ENCODE measurements at regions not wholly inside any gene's neighbourhood (a gene's known extent, or its start where the extent isn't known, plus 50 kb on each side); places are given as distances from the start of the nearest gene placed in this dataset.

GRCh38 chr18:46298511-46298910, 194.3 kb downstream of the HAUS1 start:
- Histone ChIP-seq H3K36me3 (ENCODE audit: control insufficient read depth in 2 of 4, insufficient read depth in 4 of 4, low read length in 3 of 4) (no peaks in the 10 kb centered on the region), H3K23ac (ENCODE audit: insufficient read length) (no peak overlapping the region), H2BK12ac (ENCODE audit: low read depth, low read length) (no peak overlapping the region), H4K91ac (replicated peaks; ENCODE audit: insufficient read length, low read length) (no peak overlapping the region), H3K79me1 (ENCODE audit: low read depth, low read length) (no peaks in the 10 kb centered on the region), H4K8ac (ENCODE audit: extremely low read depth, insufficient read depth, low read length) (no peak overlapping the region), H3K27me3 (replicated peaks in 1 of 4; ENCODE audit: control insufficient read depth in 3 of 4, extremely low read depth in 1 of 4, insufficient read depth in 3 of 4, low read length in 3 of 4) (no peaks in the 10 kb centered on the region), H3K4ac (replicated peaks; ENCODE audit: insufficient read length, low read depth, low read length) (no peak overlapping the region), H4K20me1 (replicated peaks in 1 of 2; ENCODE audit: control insufficient read depth in 1 of 2, insufficient read depth in 2 of 2, low read length in 2 of 2) (no peaks in the 10 kb centered on the region), H2BK15ac (ENCODE audit: low read length) (no peak overlapping the region), H2BK20ac (ENCODE audit: low read length) (no peak overlapping the region), H3K14ac (ENCODE audit: insufficient read length) (no peak overlapping the region), H2AK5ac (ENCODE audit: low read depth, low read length) (no peak overlapping the region), H3K4me2 (ENCODE audit: insufficient read depth in 1 of 2, low read depth in 2 of 2, low read length in 2 of 2) (no peak overlapping the region), H3K4me3 (ENCODE audit: extremely low read depth in 1 of 4, insufficient read depth in 2 of 4, low read depth in 3 of 4, low read length in 4 of 4) (no peak overlapping the region), H2AFZ (ENCODE audit: low read length) (no peak overlapping the region), H3K9me3 (ENCODE audit: insufficient read depth in 2 of 2, low read depth in 1 of 2, low read length in 1 of 2) (no peaks in the 10 kb centered on the region), H3K56ac (replicated peaks; ENCODE audit: insufficient read length, low read depth, low read length) (no peak overlapping the region), H3K4me1 (replicated peaks in 1 of 4; ENCODE audit: control insufficient read depth in 3 of 4, insufficient read depth in 4 of 4, low read length in 3 of 4) (peaks cover 3 to 10% (median 7%) of the 10 kb centered on the region in 4 experiments), H3K9ac (replicated peaks in 1 of 4; ENCODE audit: extremely low read depth in 1 of 4, low read depth in 3 of 4, low read length in 3 of 4) (no peak overlapping the region), H3K23me2 (ENCODE audit: low read depth, low read length) (no peaks in the 10 kb centered on the region; the same call in 1 of the 2 replicates), H2BK120ac (replicated peaks; ENCODE audit: low read depth, low read length) (no peak overlapping the region), H3K27ac (ENCODE audit: low read depth, low read length) (no peak overlapping the region), H2BK5ac (ENCODE audit: low read depth, low read length) (no peak overlapping the region), H3K18ac (ENCODE audit: extremely low read depth, low read length) (no peak overlapping the region), H4K5ac (ENCODE audit: insufficient read length, low read depth, low read length) (no peak overlapping the region), H3K79me2 (ENCODE audit: control insufficient read depth in 1 of 2, insufficient read depth in 2 of 2, low read length in 2 of 2) (no peaks in the 10 kb centered on the region)
- no peak for FAIRE-seq
- no peak for DNase-seq (ENCODE audit: low read depth in 1 of 2, low spot score in 2 of 2)
- ChIA-PET POLR2A (ENCODE audit: partially characterized antibody) (interaction anchor here (0.7 to 1.3 kb wide), 2 partner anchors 12 to 55 kb away, joined by 3 read pairs; no protein-coding TSS in a partner anchor), CTCF (ENCODE audit: partially characterized antibody) (interaction anchor here (0.8 to 4.5 kb wide), 6 partner anchors 17 to 136 kb away, joined by 3 to 25 read pairs (median 4); no protein-coding TSS in a partner anchor)
- 91% methylated on average over 6 of the region's 6 CpGs; no CpG with 5 or more reads in 1 of the 2 experiments for WGBS, 2 experiments (ENCODE audit: extremely low coverage in 1 of 2, insufficient coverage in 1 of 2, insufficient read length in 1 of 2, insufficient replicate concordance in 2 of 2, low coverage in 1 of 2, low lambda C conversion rate in 2 of 2, missing lambda C conversion rate in 1 of 2)
- TF ChIP-seq PHF8 (conservative IDR thresholded peaks at IDR 0.05; ENCODE audit: low read depth, low read length): no peak
- TF ChIP-seq SRF (IDR thresholded peaks at IDR 0.05; ENCODE audit: low read depth, low read length): no peak
- TF ChIP-seq BCL11A (IDR thresholded peaks at IDR 0.05; ENCODE audit: low read depth in 2 of 2, low read length in 2 of 2): no peak
- no peak for TF ChIP-seq KDM4A (IDR thresholded peaks at IDR 0.05; ENCODE audit: low read depth, low read length, severe bottlenecking)
- no peak for TF ChIP-seq CBX5 (IDR thresholded peaks at IDR 0.05; ENCODE audit: low read depth, low read length)
- TF ChIP-seq FOSL1 (IDR thresholded peaks at IDR 0.05; ENCODE audit: insufficient read depth, low read depth, low read length): no peak
- no peak for TF ChIP-seq CEBPB (IDR thresholded peaks at IDR 0.05; ENCODE audit: low read depth, low read length)
- TF ChIP-seq RFX5 (IDR thresholded peaks at IDR 0.05; ENCODE audit: borderline replicate concordance, low read depth, low read length): no peak
- TF ChIP-seq ATF3 (IDR thresholded peaks at IDR 0.05; ENCODE audit: insufficient read depth, low read depth, low read length): no peak
- TF ChIP-seq POLR2A (IDR thresholded peaks at IDR 0.05; ENCODE audit: control extremely low read depth in 1 of 2, low read depth in 2 of 2, low read length in 2 of 2): no peak
- no peak for TF ChIP-seq SIN3A (conservative IDR thresholded peaks at IDR 0.05 in 1 of 2, IDR thresholded peaks at IDR 0.05 in 1 of 2; ENCODE audit: low read depth in 1 of 2, low read length in 2 of 2)
- no peak for TF ChIP-seq TAF1 (IDR thresholded peaks at IDR 0.05; ENCODE audit: low read depth, low read length)
- no peak for TF ChIP-seq SP4 (IDR thresholded peaks at IDR 0.05; ENCODE audit: low read length)
- TF ChIP-seq KDM1A (IDR thresholded peaks at IDR 0.05; ENCODE audit: borderline replicate concordance, low read length): no peak
- no peak for TF ChIP-seq BRCA1 (IDR thresholded peaks at IDR 0.05; ENCODE audit: low read depth, low read length)
- TF ChIP-seq SP1 (IDR thresholded peaks at IDR 0.05; ENCODE audit: low read depth, low read length): no peak

All from H1 (cell line).